A549 (cell line): ENCODE measurements at regions not wholly inside any gene's neighbourhood (a gene's known extent, or its start where the extent isn't known, plus 50 kb on each side); places are given as distances from the start of the nearest gene placed in this dataset.

ENCODE experiments used
- ATAC-seq, 2 experiments: fragments of 200-7000 bp in 1 of 2; fragments of >200 bp in 1 of 2; cut with Nextera tagmentation in 1 of 2; cut with Tn5 transposase in 1 of 2; 3 replicates each; pipeline versions ENCODE4 v1.8.0 to v1.9.1; 2018 to 2020; ENCODE audit warnings: mild to moderate bottlenecking in 1 of 2, moderate library complexity in 1 of 2
- CTCF ChIA-PET: fragments of 300-600 bp; sonication (Branson Sonifier 250); formaldehyde crosslinking; extraction: SDS; loops from one replicate; lab custom pipeline; 2021; ENCODE audit warnings: antibody characterized with exemption, inconsistent platforms; lab: Yijun Ruan, JAX
- POLR2A ChIA-PET: fragments of 350-600 bp; formaldehyde crosslinking; extraction: SDS; loops from one replicate; lab custom pipeline; 2021; ENCODE audit warnings: antibody characterized with exemption, inconsistent platforms; lab: Yijun Ruan, JAX
- DNase-seq, 2 experiments: peaks; one replicate each; pipeline versions ENCODE4 v3.0.0 to v3.0.0-alpha.2; 2011 to 2016; ENCODE audit warnings: low read depth in 1 of 2, low spot score in 1 of 2
- FAIRE-seq: peaks from 2 replicates; lab custom pipeline; 2011; peaks lifted over from hg19 to GRCh38; lab: Jason Lieb, UNC
- H3K27ac ChIP-seq, 2 experiments: fragments of >200 bp; sonication (Bioruptor Twin); formaldehyde crosslinking; 3 replicates each; pipeline ENCODE4 v1.5.1; 2016 to 2017
- H3K4me1 ChIP-seq: fragments of >200 bp; sonication (Bioruptor Twin); formaldehyde crosslinking; 3 replicates; pipeline ENCODE4 v1.6.1; 2016
- H3K4me2 ChIP-seq: fragments of >200 bp; sonication (Bioruptor Twin); formaldehyde crosslinking; 3 replicates; pipeline ENCODE4 v1.6.1; 2016
- H3K4me3 ChIP-seq: fragments of >200 bp; sonication (Bioruptor Twin); formaldehyde crosslinking; 3 replicates; pipeline ENCODE4 v1.5.1; 2016
- H3K9me3 ChIP-seq: fragments of >200 bp; sonication (Bioruptor Twin); formaldehyde crosslinking; 3 replicates; pipeline ENCODE4 v1.6.1; 2016
- BHLHE40 ChIP-seq: IDR thresholded peaks from 2 replicates; pipeline ENCODE4 v1.6.1; 2012; ENCODE audit warnings: low read depth, low read length, inconsistent platforms
- EHMT2 ChIP-seq: fragments of 200-600 bp; sonication (generic); IDR thresholded peaks from 2 replicates; pipeline ENCODE4 v1.6.1; 2016; ENCODE audit warnings: antibody characterized with exemption, low read depth, mild to moderate bottlenecking, moderate library complexity
- EP300 ChIP-seq, 2 experiments: fragments of >200 bp; sonication (Bioruptor Twin); formaldehyde crosslinking; IDR thresholded peaks; 2 replicates in 1 of 2; 3 replicates in 1 of 2; pipeline ENCODE4 v1.6.1; 2016 to 2017
- FOSL2 ChIP-seq, 2 experiments: fragments of 450-650 bp in 1 of 2; fragments of >200 bp in 1 of 2; sonication (Bioruptor Twin) in 1 of 2; formaldehyde crosslinking; IDR thresholded peaks; 2 replicates each; pipeline versions ENCODE4 v1.5.0 to v1.6.1; 2016 to 2020; ENCODE audit warnings: mild to moderate bottlenecking in 1 of 2, moderate library complexity in 1 of 2
- GATA3 ChIP-seq: IDR thresholded peaks from 2 replicates; pipeline ENCODE4 v1.6.1; 2012; ENCODE audit warnings: borderline replicate concordance
- HDAC2 ChIP-seq: fragments of 200-600 bp; sonication (generic); IDR thresholded peaks from 2 replicates; pipeline ENCODE4 v1.6.1; 2016
- HOXB13 ChIP-seq: fragments of 250-450 bp; sonication (Bioruptor Pico); IDR thresholded peaks from 2 replicates; pipeline ENCODE4 v1.5.0; 2020; ENCODE audit warnings: low read depth, mild to moderate bottlenecking, moderate library complexity
- JUN ChIP-seq, 2 experiments: fragments of >200 bp; sonication (Bioruptor Twin); formaldehyde crosslinking; IDR thresholded peaks; 2 replicates in 1 of 2; 3 replicates in 1 of 2; pipeline ENCODE4 v1.6.1; 2016 to 2017
- MYC ChIP-seq: IDR thresholded peaks from 2 replicates; pipeline ENCODE4 v1.6.1; 2012; ENCODE audit warnings: mild to moderate bottlenecking, inconsistent platforms, low read length, improper control_type of control experiment, borderline replicate concordance
- NR3C1 ChIP-seq: fragments of >200 bp; sonication (Bioruptor Twin); formaldehyde crosslinking; IDR thresholded peaks from 3 replicates; pipeline ENCODE4 v1.6.1; 2017
- POLR2AphosphoS2 ChIP-seq: conservative IDR thresholded peaks from 2 replicates; pipeline ENCODE4 v1.6.1; 2012; ENCODE audit warnings: low read length, improper control_type of control experiment, inconsistent platforms
- RARB ChIP-seq: fragments of 250-450 bp; sonication (Bioruptor Pico); IDR thresholded peaks from 2 replicates; pipeline ENCODE4 v1.8.0; 2021; ENCODE audit warnings: mild to moderate bottlenecking, moderate library complexity
- RNF2 ChIP-seq: fragments of 200-600 bp; sonication (generic); IDR thresholded peaks from 2 replicates; pipeline ENCODE4 v1.6.1; 2016; ENCODE audit warnings: low read depth, mild to moderate bottlenecking, antibody characterized with exemption, moderate library complexity, borderline replicate concordance
- SREBF2 ChIP-seq: fragments of 450-650 bp; IDR thresholded peaks from 2 replicates; pipeline ENCODE4 v1.6.1; 2014; ENCODE audit warnings: mild to moderate bottlenecking, moderate library complexity
- TP53 ChIP-seq: fragments of 250-450 bp; sonication (Bioruptor Pico); IDR thresholded peaks from 2 replicates; pipeline ENCODE4 v1.5.0; 2021; ENCODE audit warnings: mild to moderate bottlenecking, moderate library complexity
- WGBS: methylation state at CpG from one replicate; pipeline ENCODE4 v1.1.6; 2017; ENCODE audit errors: missing lambda C conversion rate; 5-methylcytosine and 5-hydroxymethylcytosine counted together
- TF ChIP-seq, protein P1 (sequence below): IDR thresholded peaks from 2 replicates; pipeline ENCODE4 v1.6.1; 2012
- TF ChIP-seq, protein P2 (sequence below): fragments of 450-650 bp; IDR thresholded peaks from 2 replicates; pipeline ENCODE4 v1.6.1; 2014; ENCODE audit warnings: antibody characterized with exemption
- TF ChIP-seq, protein P3 (sequence below): fragments of 150-350 bp; IDR thresholded peaks from 2 replicates; pipeline ENCODE4 v1.6.1; 2014; ENCODE audit warnings: low read depth, mild to moderate bottlenecking, low read length
- TF ChIP-seq, protein P4 (sequence below): fragments of 200-600 bp; sonication (generic); IDR thresholded peaks from 2 replicates; pipeline ENCODE4 v1.6.1; 2016; ENCODE audit warnings: antibody characterized with exemption, mild to moderate bottlenecking, moderate library complexity

DNA sequence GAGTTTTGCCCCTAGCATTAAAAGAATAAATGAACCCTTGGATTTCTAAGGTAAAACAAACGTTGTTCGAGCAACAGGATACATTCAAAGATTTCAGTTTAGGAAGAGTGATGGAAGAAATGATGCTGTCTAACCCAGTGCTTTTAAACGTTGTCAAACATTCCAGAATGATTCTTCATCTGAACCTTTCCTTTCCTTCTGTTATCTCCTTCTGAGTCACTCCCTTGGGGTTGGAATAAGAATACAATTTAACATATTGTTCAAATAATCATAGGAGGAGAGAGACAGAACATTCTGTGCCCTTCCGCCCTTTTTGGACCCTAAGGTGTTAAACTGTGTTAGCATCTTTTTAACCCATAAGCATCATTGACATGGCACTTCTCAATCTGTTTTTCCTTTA lies 61.1 kb upstream of the RCOR3 start:
- 12% methylated on average over 4 of the region's 4 CpGs for WGBS
- CTCF ChIA-PET = no interaction called here
- no peaks in the 10 kb centered on the region for H3K9me3 ChIP-seq
- H3K4me3 ChIP-seq = no peak overlapping the region
- H3K4me2 ChIP-seq = peak overlapping the region; percentile 33; the same call in 2 of the 3 replicates
- TF ChIP-seq HOXB13 (CRISPR knock-in tag) (no peak), RNF2 (no peak), EP300 (IDR thresholded peaks at IDR 0.05) (no peak), MYC (no peak), EHMT2 (no peak), GATA3 (peak; percentile 19; the same call in 1 of the 2 replicates), FOSL2 (IDR thresholded peaks at IDR 0.05) (peak; percentile 31; the same call in 1 of the 2 replicates), FOSL2 (CRISPR knock-in tag; IDR thresholded peaks at IDR 0.05) (peak; percentile 68)
- TF ChIP-seq, protein P1, sequence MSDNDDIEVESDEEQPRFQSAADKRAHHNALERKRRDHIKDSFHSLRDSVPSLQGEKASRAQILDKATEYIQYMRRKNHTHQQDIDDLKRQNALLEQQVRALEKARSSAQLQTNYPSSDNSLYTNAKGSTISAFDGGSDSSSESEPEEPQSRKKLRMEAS = no peak
- TF ChIP-seq, protein P2, sequence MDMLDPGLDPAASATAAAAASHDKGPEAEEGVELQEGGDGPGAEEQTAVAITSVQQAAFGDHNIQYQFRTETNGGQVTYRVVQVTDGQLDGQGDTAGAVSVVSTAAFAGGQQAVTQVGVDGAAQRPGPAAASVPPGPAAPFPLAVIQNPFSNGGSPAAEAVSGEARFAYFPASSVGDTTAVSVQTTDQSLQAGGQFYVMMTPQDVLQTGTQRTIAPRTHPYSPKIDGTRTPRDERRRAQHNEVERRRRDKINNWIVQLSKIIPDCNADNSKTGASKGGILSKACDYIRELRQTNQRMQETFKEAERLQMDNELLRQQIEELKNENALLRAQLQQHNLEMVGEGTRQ = no peak
- TF ChIP-seq, all 56 proteins: peak for 2
- Histone ChIP-seq H3K27ac (peak overlapping the region in 1 of 2 experiments; percentile 55; a peak in 1 of 6 replicates), H3K4me1 (peaks cover 13% of the 10 kb centered on the region; the same call in 2 of the 3 replicates)
- ATAC-seq = peak; percentile 89 to 93; a peak in 5 of 6 replicates
- peak; percentile 18 to 41 for DNase-seq
- POLR2A ChIA-PET = no interaction called here
- no peak for FAIRE-seq

DNA sequence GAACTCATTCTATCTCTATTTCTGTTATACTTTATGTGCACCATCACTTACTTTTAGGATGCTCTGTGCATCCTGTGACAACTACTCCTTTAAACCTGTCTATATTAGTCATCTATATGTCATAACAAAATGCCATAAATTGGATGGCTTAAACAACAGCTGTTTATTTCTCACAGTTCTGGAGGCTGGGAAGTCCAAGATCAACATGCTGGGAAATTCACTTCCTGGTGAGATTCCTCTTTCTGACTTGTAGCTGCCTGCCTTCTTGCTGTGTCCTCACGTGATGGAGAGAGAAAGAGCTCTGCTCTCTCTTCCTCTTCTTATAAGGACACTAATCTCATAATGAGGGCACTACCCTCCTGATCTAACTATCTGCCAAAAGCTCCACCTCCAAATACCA lies 62.3 kb upstream of the RCOR3 start:
- POLR2A ChIA-PET = no interaction called here
- FAIRE-seq (no peak), DNase-seq (no peak), ATAC-seq (no peak)
- peak overlapping the region in 1 of 2 experiments; percentile 25; a peak in 1 of 6 replicates for H3K27ac ChIP-seq
- H3K4me3 ChIP-seq = no peak overlapping the region
- no peaks in the 10 kb centered on the region for H3K9me3 ChIP-seq
- no peak for TF ChIP-seq SREBF2
- TF ChIP-seq, protein P3, sequence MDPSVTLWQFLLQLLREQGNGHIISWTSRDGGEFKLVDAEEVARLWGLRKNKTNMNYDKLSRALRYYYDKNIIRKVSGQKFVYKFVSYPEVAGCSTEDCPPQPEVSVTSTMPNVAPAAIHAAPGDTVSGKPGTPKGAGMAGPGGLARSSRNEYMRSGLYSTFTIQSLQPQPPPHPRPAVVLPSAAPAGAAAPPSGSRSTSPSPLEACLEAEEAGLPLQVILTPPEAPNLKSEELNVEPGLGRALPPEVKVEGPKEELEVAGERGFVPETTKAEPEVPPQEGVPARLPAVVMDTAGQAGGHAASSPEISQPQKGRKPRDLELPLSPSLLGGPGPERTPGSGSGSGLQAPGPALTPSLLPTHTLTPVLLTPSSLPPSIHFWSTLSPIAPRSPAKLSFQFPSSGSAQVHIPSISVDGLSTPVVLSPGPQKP = no peak
- no peak for TF ChIP-seq POLR2AphosphoS2
- no peak for TF ChIP-seq RARB
- TF ChIP-seq NR3C1 = no peak
- TF ChIP-seq, protein P4, sequence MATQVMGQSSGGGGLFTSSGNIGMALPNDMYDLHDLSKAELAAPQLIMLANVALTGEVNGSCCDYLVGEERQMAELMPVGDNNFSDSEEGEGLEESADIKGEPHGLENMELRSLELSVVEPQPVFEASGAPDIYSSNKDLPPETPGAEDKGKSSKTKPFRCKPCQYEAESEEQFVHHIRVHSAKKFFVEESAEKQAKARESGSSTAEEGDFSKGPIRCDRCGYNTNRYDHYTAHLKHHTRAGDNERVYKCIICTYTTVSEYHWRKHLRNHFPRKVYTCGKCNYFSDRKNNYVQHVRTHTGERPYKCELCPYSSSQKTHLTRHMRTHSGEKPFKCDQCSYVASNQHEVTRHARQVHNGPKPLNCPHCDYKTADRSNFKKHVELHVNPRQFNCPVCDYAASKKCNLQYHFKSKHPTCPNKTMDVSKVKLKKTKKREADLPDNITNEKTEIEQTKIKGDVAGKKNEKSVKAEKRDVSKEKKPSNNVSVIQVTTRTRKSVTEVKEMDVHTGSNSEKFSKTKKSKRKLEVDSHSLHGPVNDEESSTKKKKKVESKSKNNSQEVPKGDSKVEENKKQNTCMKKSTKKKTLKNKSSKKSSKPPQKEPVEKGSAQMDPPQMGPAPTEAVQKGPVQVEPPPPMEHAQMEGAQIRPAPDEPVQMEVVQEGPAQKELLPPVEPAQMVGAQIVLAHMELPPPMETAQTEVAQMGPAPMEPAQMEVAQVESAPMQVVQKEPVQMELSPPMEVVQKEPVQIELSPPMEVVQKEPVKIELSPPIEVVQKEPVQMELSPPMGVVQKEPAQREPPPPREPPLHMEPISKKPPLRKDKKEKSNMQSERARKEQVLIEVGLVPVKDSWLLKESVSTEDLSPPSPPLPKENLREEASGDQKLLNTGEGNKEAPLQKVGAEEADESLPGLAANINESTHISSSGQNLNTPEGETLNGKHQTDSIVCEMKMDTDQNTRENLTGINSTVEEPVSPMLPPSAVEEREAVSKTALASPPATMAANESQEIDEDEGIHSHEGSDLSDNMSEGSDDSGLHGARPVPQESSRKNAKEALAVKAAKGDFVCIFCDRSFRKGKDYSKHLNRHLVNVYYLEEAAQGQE = no peak
- no peak for TF ChIP-seq HDAC2
- TF ChIP-seq TP53 (CRISPR knock-in tag) = no peak
- TF ChIP-seq BHLHE40 = no peak
- TF ChIP-seq JUN (IDR thresholded peaks at IDR 0.05) = no peak
- 58% methylated on average over 1 of the region's 1 CpG for WGBS
- H3K4me2 ChIP-seq = no peak overlapping the region
- CTCF ChIA-PET = no interaction called here
- H3K4me1 ChIP-seq = peaks cover 13% of the 10 kb centered on the region; the same call in 2 of the 3 replicates
